Effector memory CD8-positive, alpha-beta T cell (primary cell): ENCODE measurements at regions not wholly inside any gene's neighbourhood (a gene's known extent, or its start where the extent isn't known, plus 50 kb on each side); places are given as distances from the start of the nearest gene placed in this dataset.

ENCODE experiments used
- ATAC-seq: fragments of 150-1000 bp; cut with Tn5 transposase; replicated peaks from 2 replicates; pipeline ENCODE4 v1.10.0; 2021; ENCODE audit warnings: mild to moderate bottlenecking, moderate library complexity
- DNase-seq, 3 experiments: peaks; one replicate each; pipeline ENCODE4 v3.0.0; 2021
- H3K27ac Mint-ChIP-seq, 2 donors: one replicate each; pipeline ENCODE4 v1.8.0; 2022; ENCODE audit warnings: mild to moderate bottlenecking in 2 of 2, mixed read lengths in 2 of 2, moderate library complexity in 2 of 2
- H3K27me3 Mint-ChIP-seq, 2 donors: one replicate each; pipeline ENCODE4 v1.8.0; 2022; ENCODE audit warnings: mixed read lengths in 2 of 2
- H3K36me3 Mint-ChIP-seq: one replicate; pipeline ENCODE4 v1.8.0; 2022; ENCODE audit warnings: mild to moderate bottlenecking, moderate library complexity, mixed read lengths; ENCODE audit not compliant: insufficient read depth
- H3K4me1 Mint-ChIP-seq, 2 donors: one replicate each; pipeline ENCODE4 v1.8.0; 2022; ENCODE audit warnings: low read depth in 2 of 2, mixed read lengths in 2 of 2
- H3K4me3 Mint-ChIP-seq, 2 donors: one replicate each; pipeline ENCODE4 v1.8.0; 2022; ENCODE audit warnings: mild to moderate bottlenecking in 2 of 2, mixed read lengths in 2 of 2, moderate library complexity in 2 of 2
- H3K9me3 Mint-ChIP-seq, 2 donors: one replicate each; pipeline ENCODE4 v1.8.0; 2022; ENCODE audit warnings: mixed read lengths in 2 of 2

GRCh38 chr14:83301791-83302190 lies 1768.1 kb upstream of the SEL1L start:
- DNase-seq, result no peak
- H3K4me1 Mint-ChIP-seq, result no peaks in the 10 kb centered on the region
- no peaks in the 10 kb centered on the region for H3K27me3 Mint-ChIP-seq
- no peak for ATAC-seq
- no peak overlapping the region for H3K27ac Mint-ChIP-seq
- H3K9me3 Mint-ChIP-seq, result peaks cover 2 to 8% of the 10 kb centered on the region in 2 donors
- H3K4me3 Mint-ChIP-seq, result no peak overlapping the region
- no peaks in the 10 kb centered on the region for H3K36me3 Mint-ChIP-seq

GRCh38 chr14:83309211-83309610 lies 1775.6 kb upstream of the SEL1L start:
- H3K27ac Mint-ChIP-seq, result no peak overlapping the region
- ATAC-seq, result no peak
- H3K36me3 Mint-ChIP-seq, result no peaks in the 10 kb centered on the region
- no peak overlapping the region for H3K4me3 Mint-ChIP-seq
- H3K27me3 Mint-ChIP-seq, result no peaks in the 10 kb centered on the region
- no peak for DNase-seq
- H3K9me3 Mint-ChIP-seq, result peaks cover 12 to 34% of the 10 kb centered on the region in 2 donors
- no peaks in the 10 kb centered on the region for H3K4me1 Mint-ChIP-seq

GRCh38 chr14:83309833-83310232 lies 1776.2 kb upstream of the SEL1L start:
- Mint-ChIP-seq H3K4me3 (no peak overlapping the region), H3K9me3 (peaks cover 12 to 36% of the 10 kb centered on the region in 2 donors), H3K27me3 (no peaks in the 10 kb centered on the region)

GRCh38 chr14:83312511-83312910 lies 1778.9 kb upstream of the SEL1L start:
- Mint-ChIP-seq H3K36me3 (no peaks in the 10 kb centered on the region), H3K4me1 (no peaks in the 10 kb centered on the region), H3K9me3 (peaks cover 6 to 32% of the 10 kb centered on the region in 2 donors), H3K27me3 (no peaks in the 10 kb centered on the region), H3K4me3 (no peak overlapping the region), H3K27ac (no peak overlapping the region)
- ATAC-seq (no peak), DNase-seq (no peak)

More at GRCh38 chr14:83309833-83310232, 1776.2 kb upstream of the SEL1L start:
- Mint-ChIP-seq H3K27ac (no peak overlapping the region), H3K4me1 (no peaks in the 10 kb centered on the region), H3K36me3 (no peaks in the 10 kb centered on the region)
- DNase-seq, result no peak
- no peak for ATAC-seq

- H3K9me3 Mint-ChIP-seq, result peaks cover 3 to 27% of the 10 kb centered on the region in 2 donors
- ATAC-seq (no peak), DNase-seq (no peak)
- H3K27me3 Mint-ChIP-seq, result no peaks in the 10 kb centered on the region
- H3K4me3 Mint-ChIP-seq, result no peak overlapping the region
- no peak overlapping the region for H3K27ac Mint-ChIP-seq
- no peaks in the 10 kb centered on the region for H3K36me3 Mint-ChIP-seq
- H3K4me1 Mint-ChIP-seq, result no peaks in the 10 kb centered on the region
These were observed 1781.1 kb upstream of the SEL1L start for GRCh38 chr14:83314764-83315163.

- DNase-seq, result no peak
- H3K4me1 Mint-ChIP-seq, result no peaks in the 10 kb centered on the region
- H3K27ac Mint-ChIP-seq, result no peak overlapping the region
- H3K36me3 Mint-ChIP-seq, result no peaks in the 10 kb centered on the region
- H3K27me3 Mint-ChIP-seq, result no peaks in the 10 kb centered on the region
- no peak overlapping the region for H3K4me3 Mint-ChIP-seq
- ATAC-seq, result no peak
- peaks cover 2 to 13% of the 10 kb centered on the region in 2 donors for H3K9me3 Mint-ChIP-seq
These were observed 1782.7 kb upstream of the SEL1L start for GRCh38 chr14:83316356-83316755.

GRCh38 chr14:83320837-83321236 lies 1787.2 kb upstream of the SEL1L start:
- Mint-ChIP-seq H3K4me1 (no peaks in the 10 kb centered on the region), H3K9me3 (peaks cover 4 to 8% of the 10 kb centered on the region in 2 donors), H3K27me3 (no peaks in the 10 kb centered on the region), H3K36me3 (no peaks in the 10 kb centered on the region), H3K4me3 (no peak overlapping the region), H3K27ac (no peak overlapping the region)
- no peak for DNase-seq
- ATAC-seq, result no peak

GRCh38 chr14:83331513-83331912 lies 1797.9 kb upstream of the SEL1L start:
- H3K27ac Mint-ChIP-seq, result no peak overlapping the region
- no peaks in the 10 kb centered on the region for H3K27me3 Mint-ChIP-seq
- no peak overlapping the region for H3K4me3 Mint-ChIP-seq
- H3K36me3 Mint-ChIP-seq, result no peaks in the 10 kb centered on the region
- peaks cover 0 to 10% of the 10 kb centered on the region in 2 donors for H3K9me3 Mint-ChIP-seq
- ATAC-seq, result no peak
- H3K4me1 Mint-ChIP-seq, result no peaks in the 10 kb centered on the region
- no peak for DNase-seq

- Mint-ChIP-seq H3K36me3 (no peaks in the 10 kb centered on the region), H3K27ac (no peak overlapping the region), H3K4me3 (no peak overlapping the region), H3K9me3 (peaks cover 3 to 14% of the 10 kb centered on the region in 2 donors), H3K4me1 (no peaks in the 10 kb centered on the region), H3K27me3 (no peaks in the 10 kb centered on the region)
- DNase-seq (no peak), ATAC-seq (no peak)
These were observed 1808.9 kb upstream of the SEL1L start for GRCh38 chr14:83342590-83342989.

GRCh38 chr14:83347874-83348273 lies 1814.2 kb upstream of the SEL1L start:
- ATAC-seq (no peak), DNase-seq (no peak)
- Mint-ChIP-seq H3K27ac (no peak overlapping the region), H3K4me3 (no peak overlapping the region), H3K36me3 (no peaks in the 10 kb centered on the region), H3K27me3 (no peaks in the 10 kb centered on the region), H3K4me1 (no peaks in the 10 kb centered on the region), H3K9me3 (peaks cover 5 to 8% of the 10 kb centered on the region in 2 donors)

GRCh38 chr14:83355609-83356008 lies 1822.0 kb upstream of the SEL1L start:
- Mint-ChIP-seq H3K4me3 (no peak overlapping the region), H3K4me1 (no peaks in the 10 kb centered on the region), H3K27me3 (no peaks in the 10 kb centered on the region), H3K9me3 (peaks cover 8 to 12% of the 10 kb centered on the region in 2 donors), H3K27ac (no peak overlapping the region), H3K36me3 (no peaks in the 10 kb centered on the region)
- no peak for ATAC-seq
- no peak for DNase-seq

GRCh38 chr14:83356080-83356479 lies 1822.4 kb upstream of the SEL1L start:
- no peaks in the 10 kb centered on the region for H3K36me3 Mint-ChIP-seq
- no peak for DNase-seq
- H3K27me3 Mint-ChIP-seq, result no peaks in the 10 kb centered on the region
- peaks cover 8 to 12% of the 10 kb centered on the region in 2 donors for H3K9me3 Mint-ChIP-seq
- H3K27ac Mint-ChIP-seq, result no peak overlapping the region
- H3K4me3 Mint-ChIP-seq, result no peak overlapping the region
- ATAC-seq, result no peak
- no peaks in the 10 kb centered on the region for H3K4me1 Mint-ChIP-seq

GRCh38 chr14:83372271-83372670 lies 1838.6 kb upstream of the SEL1L start:
- H3K4me3 Mint-ChIP-seq, result no peak overlapping the region
- ATAC-seq, result no peak
- no peak for DNase-seq
- H3K36me3 Mint-ChIP-seq, result no peaks in the 10 kb centered on the region
- peaks cover 3 to 17% of the 10 kb centered on the region in 2 donors for H3K9me3 Mint-ChIP-seq
- H3K27me3 Mint-ChIP-seq, result no peaks in the 10 kb centered on the region
- no peaks in the 10 kb centered on the region for H3K4me1 Mint-ChIP-seq
- no peak overlapping the region for H3K27ac Mint-ChIP-seq

GRCh38 chr14:83379436-83379835 lies 1845.8 kb upstream of the SEL1L start:
- Mint-ChIP-seq H3K9me3 (peaks cover 2 to 11% of the 10 kb centered on the region in 2 donors), H3K36me3 (no peaks in the 10 kb centered on the region), H3K27ac (no peak overlapping the region), H3K4me3 (no peak overlapping the region), H3K4me1 (no peaks in the 10 kb centered on the region), H3K27me3 (no peaks in the 10 kb centered on the region)
- ATAC-seq (no peak), DNase-seq (no peak)

- H3K27ac Mint-ChIP-seq, result no peak overlapping the region
- H3K4me1 Mint-ChIP-seq, result no peaks in the 10 kb centered on the region
- ATAC-seq (no peak), DNase-seq (no peak)
- H3K9me3 Mint-ChIP-seq, result peaks cover 7 to 22% of the 10 kb centered on the region in 2 donors
- H3K36me3 Mint-ChIP-seq, result no peaks in the 10 kb centered on the region
- no peak overlapping the region for H3K4me3 Mint-ChIP-seq
- H3K27me3 Mint-ChIP-seq, result no peaks in the 10 kb centered on the region
These were observed 1850.6 kb upstream of the SEL1L start for GRCh38 chr14:83384253-83384652.
